H9 (cell line): ENCODE measurements at regions not wholly inside any gene's neighbourhood (a gene's known extent, or its start where the extent isn't known, plus 50 kb on each side); places are given as distances from the start of the nearest gene placed in this dataset.
A peak's percentile ranks its signal among the peaks of the same experiment; 100 is the strongest.

Source experiments
- DNase-seq: peaks from one replicate; pipeline ENCODE4 v3.0.0-alpha.2; 2017
- H2AFZ ChIP-seq: one replicate; pipeline ENCODE4 v1.6.1; 2013; ENCODE audit warnings: mild to moderate bottlenecking, low read length, control low read depth, moderate library complexity
- H2AK5ac ChIP-seq: 2 replicates; pipeline ENCODE4 v1.6.1; 2013; ENCODE audit warnings: low read length, control low read depth, mixed read lengths; ENCODE audit not compliant: insufficient read length
- H2BK120ac ChIP-seq: one replicate; pipeline ENCODE4 v1.6.1; 2013; ENCODE audit warnings: low read depth, mild to moderate bottlenecking, low read length, control low read depth, inconsistent platforms; ENCODE audit not compliant: poor library complexity, severe bottlenecking
- H2BK12ac ChIP-seq: 2 replicates; pipeline ENCODE4 v1.6.1; 2013; ENCODE audit warnings: low read length, control low read depth, mixed read lengths, low read depth; ENCODE audit not compliant: insufficient read length
- H2BK15ac ChIP-seq: 2 replicates; pipeline ENCODE4 v1.6.1; 2013; ENCODE audit warnings: low read depth, low read length, control low read depth
- H2BK20ac ChIP-seq: one replicate; pipeline ENCODE4 v1.6.1; 2013; ENCODE audit warnings: low read depth, mild to moderate bottlenecking, low read length, control low read depth, inconsistent platforms; ENCODE audit not compliant: poor library complexity, severe bottlenecking
- H2BK5ac ChIP-seq: 2 replicates; pipeline ENCODE4 v1.6.1; 2013; ENCODE audit warnings: low read length, control low read depth, mixed read lengths; ENCODE audit not compliant: insufficient read length
- H3K14ac ChIP-seq: 2 replicates; pipeline ENCODE4 v1.6.1; 2013; ENCODE audit warnings: low read length, control low read depth; ENCODE audit not compliant: insufficient read depth
- H3K18ac ChIP-seq: 2 replicates; pipeline ENCODE4 v1.6.1; 2013; ENCODE audit warnings: low read depth, mild to moderate bottlenecking, mixed read lengths, low read length, control low read depth; ENCODE audit not compliant: insufficient read length
- H3K23ac ChIP-seq: 2 replicates; pipeline ENCODE4 v1.6.1; 2013; ENCODE audit warnings: low read length, control low read depth, mixed read lengths, low read depth; ENCODE audit not compliant: insufficient read length
- H3K23me2 ChIP-seq: 2 replicates; pipeline ENCODE4 v1.6.1; 2013; ENCODE audit warnings: low read depth, mild to moderate bottlenecking, mixed read lengths, low read length, control low read depth; ENCODE audit not compliant: insufficient read length, poor library complexity, severe bottlenecking
- H3K27ac ChIP-seq: 2 replicates; pipeline ENCODE4 v1.5.1; 2013; ENCODE audit warnings: low read length, control low read depth, mixed read lengths, low read depth; ENCODE audit not compliant: insufficient read length
- H3K27me3 ChIP-seq: 2 replicates; pipeline ENCODE4 v1.6.1; 2013; ENCODE audit warnings: low read length, control low read depth, inconsistent platforms; ENCODE audit not compliant: insufficient read depth
- H3K4ac ChIP-seq: 2 replicates; pipeline ENCODE4 v1.6.1; 2013; ENCODE audit warnings: low read depth, mild to moderate bottlenecking, control low read depth, inconsistent platforms, low read length, moderate library complexity
- H3K4me1 ChIP-seq: 2 replicates; pipeline ENCODE4 v1.6.1; 2013; ENCODE audit warnings: low read length, control low read depth, inconsistent platforms; ENCODE audit not compliant: insufficient read depth
- H3K4me2 ChIP-seq: 2 replicates; pipeline ENCODE4 v1.6.1; 2013; ENCODE audit warnings: low read length, control low read depth, mixed read lengths; ENCODE audit not compliant: insufficient read length, insufficient read depth
- H3K56ac ChIP-seq: 2 replicates; pipeline ENCODE4 v1.6.1; 2013; ENCODE audit warnings: low read depth, mild to moderate bottlenecking, mixed read lengths, low read length, control low read depth; ENCODE audit not compliant: insufficient read length
- H3K79me1 ChIP-seq: 2 replicates; pipeline ENCODE4 v1.6.1; 2013; ENCODE audit warnings: low read depth, mild to moderate bottlenecking, moderate library complexity, low read length, control low read depth, inconsistent platforms; ENCODE audit not compliant: insufficient read depth, poor library complexity, severe bottlenecking
- H3K79me2 ChIP-seq: 2 replicates; pipeline ENCODE4 v1.6.1; 2013; ENCODE audit warnings: low read length, control low read depth, inconsistent platforms; ENCODE audit not compliant: insufficient read depth
- H3K9ac ChIP-seq: 2 replicates; pipeline ENCODE4 v1.6.1; 2013; ENCODE audit warnings: low read length, control low read depth, mixed read lengths; ENCODE audit not compliant: insufficient read length; ENCODE audit errors: extremely low read depth
- H3K9me3 ChIP-seq: one replicate; pipeline ENCODE4 v1.6.1; 2013; ENCODE audit warnings: low read depth, low read length, inconsistent platforms; ENCODE audit not compliant: control insufficient read depth
- H3T11ph ChIP-seq: one replicate; pipeline ENCODE4 v1.6.1; 2013; ENCODE audit warnings: mild to moderate bottlenecking, low read length, control low read depth, inconsistent platforms
- H4K20me1 ChIP-seq: one replicate; pipeline ENCODE4 v1.6.1; 2013; ENCODE audit not compliant: control insufficient read depth, insufficient read length, insufficient read depth
- H4K5ac ChIP-seq: 2 replicates; pipeline ENCODE4 v1.6.1; 2013; ENCODE audit warnings: low read depth, mild to moderate bottlenecking, mixed read lengths, low read length, control low read depth; ENCODE audit not compliant: insufficient read length
- H4K8ac ChIP-seq: replicated peaks from 2 replicates; pipeline ENCODE4 v1.6.1; 2013; ENCODE audit warnings: low read length, control low read depth, mixed read lengths, low read depth; ENCODE audit not compliant: insufficient read length
- H4K91ac ChIP-seq: 2 replicates; pipeline ENCODE4 v1.6.1; 2013; ENCODE audit warnings: low read depth, mild to moderate bottlenecking, moderate library complexity, mixed read lengths, low read length, control low read depth; ENCODE audit not compliant: insufficient read length
- H3K27ac Mint-ChIP-seq, 3 experiments: 2 replicates in 2 of 3; 3 replicates in 1 of 3; pipeline ENCODE4 v1.8.0; 2020 to 2021; ENCODE audit warnings: mixed read lengths in 3 of 3, mild to moderate bottlenecking in 1 of 3, moderate library complexity in 1 of 3
- H3K27me3 Mint-ChIP-seq: 2 replicates; pipeline ENCODE4 v1.8.0; 2021; ENCODE audit warnings: low read depth, mild to moderate bottlenecking, moderate library complexity, mixed read lengths
- H3K36me3 Mint-ChIP-seq, 3 experiments: 2 replicates in 2 of 3; 3 replicates in 1 of 3; pipeline ENCODE4 v1.8.0; 2020 to 2021; ENCODE audit warnings: low read depth in 3 of 3, mixed read lengths in 3 of 3; ENCODE audit not compliant: insufficient read depth in 1 of 3
- H3K4me1 Mint-ChIP-seq, 2 experiments: 2 replicates each; pipeline ENCODE4 v1.8.0; 2020; ENCODE audit warnings: mixed read lengths in 2 of 2
- H3K4me3 Mint-ChIP-seq, 2 experiments: 2 replicates in 1 of 2; 3 replicates in 1 of 2; pipeline ENCODE4 v1.8.0; 2020 to 2021; ENCODE audit warnings: mild to moderate bottlenecking in 2 of 2, mixed read lengths in 2 of 2, moderate library complexity in 1 of 2
- H3K9me3 Mint-ChIP-seq, 2 experiments: 2 replicates in 1 of 2; 3 replicates in 1 of 2; pipeline ENCODE4 v1.8.0; 2020; ENCODE audit warnings: mild to moderate bottlenecking in 2 of 2, mixed read lengths in 2 of 2, moderate library complexity in 1 of 2
- WGBS: extraction: QIAGEN DNeasy Blood & Tissue Kit; methylation state at CpG from one replicate; pipeline ENCODE4 v1.1.7; 2013; ENCODE audit warnings: missing lambda C conversion rate, low lambda C conversion rate, mixed read lengths; ENCODE audit not compliant: insufficient read length; ENCODE audit errors: extremely low coverage; 5-methylcytosine and 5-hydroxymethylcytosine counted together
- TF ChIP-seq, protein P1 (sequence below): fragments of 200-600 bp; sonication (generic); conservative IDR thresholded peaks from 3 replicates; pipeline ENCODE4 v1.8.0; 2021; ENCODE audit warnings: antibody characterized with exemption, mild to moderate bottlenecking

DNA sequence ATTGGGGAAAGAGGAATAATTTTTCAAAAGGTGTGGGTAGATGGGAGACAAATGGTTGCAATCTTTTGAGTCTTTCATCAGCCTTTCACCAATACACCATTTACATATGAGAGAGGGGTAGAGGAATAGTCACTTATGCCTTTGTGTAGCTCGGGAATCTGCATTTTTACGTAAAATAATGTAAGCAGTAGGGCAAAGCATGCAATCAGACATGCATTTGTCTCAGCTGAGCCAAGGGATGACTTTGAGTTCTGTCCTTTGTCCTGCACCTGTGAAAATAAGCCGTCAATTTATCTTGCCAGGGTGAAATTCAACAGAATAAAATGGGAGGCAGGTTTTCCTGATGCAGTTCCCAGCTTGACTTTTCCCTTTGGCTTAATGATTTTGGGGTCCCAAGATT is 1473.4 kb upstream of the TENM3 start:
- no peak overlapping the region for H3K56ac ChIP-seq
- no peak overlapping the region for H3K18ac ChIP-seq
- H3K23ac ChIP-seq, result no peak overlapping the region
- no peak overlapping the region for H4K5ac ChIP-seq
- H2BK15ac ChIP-seq, result no peak overlapping the region
- H3K9me3 ChIP-seq, result peaks cover 5% of the 10 kb centered on the region
- H2AK5ac ChIP-seq, result no peak overlapping the region
- WGBS, result no CpG with 5 or more reads among the region's 3 CpGs
- no peak overlapping the region for H3T11ph ChIP-seq
- no peak overlapping the region for H2BK20ac ChIP-seq
- no peaks in the 10 kb centered on the region for H3K79me1 ChIP-seq
- H3K4me1 ChIP-seq, result peaks cover 3% of the 10 kb centered on the region; the same call in 1 of the 2 replicates
- no peak overlapping the region for H2AFZ ChIP-seq
- no peak overlapping the region for H3K14ac ChIP-seq
- no peaks in the 10 kb centered on the region for H3K27me3 ChIP-seq
- H3K79me2 ChIP-seq, result no peaks in the 10 kb centered on the region
- no peak overlapping the region for H4K91ac ChIP-seq
- H3K27ac ChIP-seq, result no peak overlapping the region
- no peaks in the 10 kb centered on the region for H4K20me1 ChIP-seq
- Mint-ChIP-seq H3K36me3 (peaks cover 2 to 31% (median 10%) of the 10 kb centered on the region in 3 experiments; a peak in 6 of 7 replicates), H3K27me3 (no peaks in the 10 kb centered on the region), H3K27ac (peak overlapping the region in 2 of 3 experiments; percentile 58 to 96; a peak in 3 of 7 replicates), H3K4me3 (no peak overlapping the region; a peak in 1 of 5 replicates), H3K9me3 (peaks cover 8 to 17% of the 10 kb centered on the region in 2 experiments), H3K4me1 (peaks cover 62 to 65% of the 10 kb centered on the region in 2 experiments)
- TF ChIP-seq, protein P1, sequence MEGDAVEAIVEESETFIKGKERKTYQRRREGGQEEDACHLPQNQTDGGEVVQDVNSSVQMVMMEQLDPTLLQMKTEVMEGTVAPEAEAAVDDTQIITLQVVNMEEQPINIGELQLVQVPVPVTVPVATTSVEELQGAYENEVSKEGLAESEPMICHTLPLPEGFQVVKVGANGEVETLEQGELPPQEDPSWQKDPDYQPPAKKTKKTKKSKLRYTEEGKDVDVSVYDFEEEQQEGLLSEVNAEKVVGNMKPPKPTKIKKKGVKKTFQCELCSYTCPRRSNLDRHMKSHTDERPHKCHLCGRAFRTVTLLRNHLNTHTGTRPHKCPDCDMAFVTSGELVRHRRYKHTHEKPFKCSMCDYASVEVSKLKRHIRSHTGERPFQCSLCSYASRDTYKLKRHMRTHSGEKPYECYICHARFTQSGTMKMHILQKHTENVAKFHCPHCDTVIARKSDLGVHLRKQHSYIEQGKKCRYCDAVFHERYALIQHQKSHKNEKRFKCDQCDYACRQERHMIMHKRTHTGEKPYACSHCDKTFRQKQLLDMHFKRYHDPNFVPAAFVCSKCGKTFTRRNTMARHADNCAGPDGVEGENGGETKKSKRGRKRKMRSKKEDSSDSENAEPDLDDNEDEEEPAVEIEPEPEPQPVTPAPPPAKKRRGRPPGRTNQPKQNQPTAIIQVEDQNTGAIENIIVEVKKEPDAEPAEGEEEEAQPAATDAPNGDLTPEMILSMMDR, result no peak
- no peak overlapping the region for H3K9ac ChIP-seq
- H4K8ac ChIP-seq, result no peak overlapping the region
- no peaks in the 10 kb centered on the region for H3K23me2 ChIP-seq
- no peak overlapping the region for H2BK120ac ChIP-seq
- no peak overlapping the region for H2BK12ac ChIP-seq
- no peak for DNase-seq
- no peak overlapping the region for H2BK5ac ChIP-seq
- H3K4ac ChIP-seq, result no peak overlapping the region
- H3K4me2 ChIP-seq, result no peak overlapping the region
